GM23248 (cell line): ENCODE measurements at regions not wholly inside any gene's neighbourhood (a gene's known extent, or its start where the extent isn't known, plus 50 kb on each side); places are given as distances from the start of the nearest gene placed in this dataset.
A peak's percentile ranks its signal among the peaks of the same experiment; 100 is the strongest.

Experiments used
- DNase-seq: peaks from one replicate; pipeline ENCODE4 v3.0.0-alpha.2; 2015
- H2AFZ ChIP-seq: fragments of 200-600 bp; sonication (generic); 2 replicates; pipeline ENCODE4 v1.6.1; 2016; ENCODE audit warnings: antibody characterized with exemption
- H3F3A ChIP-seq: fragments of 200-600 bp; sonication (generic); 2 replicates; pipeline ENCODE4 v1.6.1; 2016; ENCODE audit warnings: mild to moderate bottlenecking, antibody characterized with exemption, mixed run types; ENCODE audit not compliant: insufficient read depth
- H3K27ac ChIP-seq: fragments of 200-600 bp; sonication (generic); 2 replicates; pipeline ENCODE4 v1.5.1; 2016; ENCODE audit warnings: mild to moderate bottlenecking
- H3K27me3 ChIP-seq: fragments of 200-600 bp; sonication (generic); replicated peaks from 2 replicates; pipeline ENCODE4 v1.6.1; 2016; ENCODE audit warnings: mild to moderate bottlenecking; ENCODE audit not compliant: insufficient read depth
- H3K36me3 ChIP-seq: fragments of 200-600 bp; sonication (generic); 2 replicates; pipeline ENCODE4 v1.6.1; 2016; ENCODE audit warnings: low read depth, mild to moderate bottlenecking
- H3K4me1 ChIP-seq: fragments of 200-600 bp; sonication (generic); 2 replicates; pipeline ENCODE4 v1.6.1; 2016; ENCODE audit warnings: mild to moderate bottlenecking; ENCODE audit not compliant: insufficient read depth
- H3K4me2 ChIP-seq: fragments of 200-600 bp; sonication (generic); one replicate; pipeline ENCODE4 v1.6.1; 2016; ENCODE audit warnings: mild to moderate bottlenecking; ENCODE audit not compliant: unreplicated experiment
- H3K4me3 ChIP-seq: fragments of 200-600 bp; sonication (generic); 2 replicates; pipeline ENCODE4 v1.5.1; 2016; ENCODE audit warnings: mild to moderate bottlenecking
- H3K79me2 ChIP-seq: fragments of 200-600 bp; sonication (generic); 2 replicates; pipeline ENCODE4 v1.6.1; 2016; ENCODE audit warnings: mild to moderate bottlenecking; ENCODE audit not compliant: insufficient read depth
- H3K9ac ChIP-seq: fragments of 200-600 bp; sonication (generic); 2 replicates; pipeline ENCODE4 v1.6.1; 2016; ENCODE audit warnings: mild to moderate bottlenecking
- H3K9me2 ChIP-seq: fragments of 200-600 bp; sonication (generic); 2 replicates; pipeline ENCODE4 v1.6.1; 2016; ENCODE audit warnings: mixed run types, mild to moderate bottlenecking, moderate library complexity; ENCODE audit not compliant: insufficient read depth
- H3K9me3 ChIP-seq: fragments of 200-600 bp; sonication (generic); one replicate; pipeline ENCODE4 v1.6.1; 2017; ENCODE audit warnings: low read depth
- H4K20me1 ChIP-seq: fragments of 200-600 bp; sonication (generic); 2 replicates; pipeline ENCODE4 v1.6.0; 2016; ENCODE audit not compliant: insufficient read depth
- EZH2 ChIP-seq: fragments of 200-600 bp; sonication (generic); IDR thresholded peaks from 2 replicates; pipeline ENCODE4 v1.6.1; 2018; ENCODE audit warnings: antibody characterized with exemption, mild to moderate bottlenecking; ENCODE audit not compliant: insufficient read depth, poor library complexity, severe bottlenecking
- EZH2phosphoT487 ChIP-seq: fragments of 200-600 bp; sonication (generic); IDR thresholded peaks from 2 replicates; pipeline ENCODE4 v1.6.1; 2018; ENCODE audit warnings: antibody characterized with exemption, moderate library complexity, mild to moderate bottlenecking, low read depth; ENCODE audit not compliant: insufficient read depth
- WGBS, 2 experiments: methylation state at CpG; one replicate each; pipeline ENCODE4 v1.1.6; 2015 to 2017; ENCODE audit warnings: low lambda C conversion rate in 2 of 2, low coverage in 1 of 2; ENCODE audit errors: missing lambda C conversion rate in 2 of 2; 5-methylcytosine and 5-hydroxymethylcytosine counted together
- in situ Hi-C: fragments of 300-500 bp; cut with MboI; formaldehyde crosslinking; loops from 2 replicates; pipeline ENCODE4 v1.15.0; 2020

GRCh38 chr10:47176206-47176902 lies 123.6 kb upstream of the GDF10 start:
- TF ChIP-seq EZH2 = no peak
- no peak for TF ChIP-seq EZH2phosphoT487
- Histone ChIP-seq H3K36me3 (no peaks in the 10 kb centered on the region), H2AFZ (no peak overlapping the region), H3K27ac (peak overlapping the region; percentile 33; the same call in 1 of the 2 replicates), H4K20me1 (no peaks in the 10 kb centered on the region), H3K9me2 (no peaks in the 10 kb centered on the region), H3K4me2 (no peak overlapping the region), H3K79me2 (no peaks in the 10 kb centered on the region), H3K4me1 (peaks cover 14% of the 10 kb centered on the region), H3K9ac (no peak overlapping the region), H3K27me3 (no peaks in the 10 kb centered on the region), H3K9me3 (no peaks in the 10 kb centered on the region), H3K4me3 (no peak overlapping the region), H3F3A (peaks cover 13% of the 10 kb centered on the region)
- 63 to 67% methylated on average over 12 of the region's 12 CpGs for WGBS, 2 experiments
- in situ Hi-C loops = no loop called here
- no peak for DNase-seq

DNA sequence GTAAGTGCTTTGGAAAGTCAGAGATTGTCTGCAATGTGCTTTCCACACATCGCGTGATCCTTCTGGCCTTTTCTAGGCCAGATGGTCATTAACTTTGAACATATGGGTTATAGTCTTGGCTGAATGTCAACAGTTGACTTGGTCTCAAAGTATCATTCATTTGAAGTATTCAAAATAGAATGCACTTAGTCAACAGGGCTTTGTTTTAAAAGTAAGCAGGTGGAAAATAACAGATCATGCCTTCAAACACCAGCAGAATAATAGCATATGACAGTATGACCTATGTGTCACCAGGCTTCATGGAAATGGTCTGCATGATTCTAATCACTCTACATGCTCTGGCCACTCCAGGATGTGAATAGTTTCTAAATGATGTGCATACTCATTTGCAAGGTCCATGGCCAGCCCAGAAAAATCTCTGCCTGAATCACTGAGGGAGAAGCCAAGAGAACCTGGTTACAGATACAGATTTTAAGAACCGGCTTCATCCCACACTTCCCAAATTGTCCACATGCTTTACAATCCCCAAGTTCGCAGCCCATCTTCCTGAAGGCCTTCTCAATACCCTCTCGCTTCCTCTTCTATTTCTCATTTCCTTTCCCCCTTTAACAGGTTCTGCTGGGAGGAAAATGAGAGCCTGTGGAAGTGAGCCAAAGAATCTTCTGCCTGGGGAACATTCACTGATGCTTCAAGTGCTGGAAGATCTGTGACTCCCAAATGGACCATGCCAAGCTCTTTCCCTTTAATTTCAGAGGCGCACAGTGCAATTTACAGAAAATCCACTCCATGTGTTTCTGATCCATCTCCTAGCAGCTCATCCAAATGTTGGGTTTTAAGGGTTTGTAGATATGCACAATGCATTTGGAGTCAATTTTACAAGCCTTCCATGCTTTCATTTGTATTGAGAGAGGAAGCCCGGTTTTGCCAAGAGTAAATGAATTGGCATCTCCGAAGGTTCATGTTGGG lies 122.8 kb upstream of the GDF10 start:
- peak overlapping the region; percentile 33 for H3K27ac ChIP-seq
- H3K79me2 ChIP-seq = no peaks in the 10 kb centered on the region
- DNase-seq = peak; percentile 83
- no peaks in the 10 kb centered on the region for H3K9me2 ChIP-seq
- in situ Hi-C loops = no loop called here
- H3K9ac ChIP-seq = no peak overlapping the region
- no peaks in the 10 kb centered on the region for H4K20me1 ChIP-seq
- peaks cover 14% of the 10 kb centered on the region for H3K4me1 ChIP-seq
- H2AFZ ChIP-seq = no peak overlapping the region
- no peak for TF ChIP-seq EZH2
- no peak for TF ChIP-seq EZH2phosphoT487
- no peak overlapping the region for H3K4me3 ChIP-seq
- WGBS, 2 experiments = 16 to 22% methylated on average over 8 of the region's 8 CpGs
- no peaks in the 10 kb centered on the region for H3K27me3 ChIP-seq
- H3K36me3 ChIP-seq = no peaks in the 10 kb centered on the region
- no peaks in the 10 kb centered on the region for H3K9me3 ChIP-seq
- no peak overlapping the region for H3K4me2 ChIP-seq
- H3F3A ChIP-seq = peaks cover 13% of the 10 kb centered on the region

DNA sequence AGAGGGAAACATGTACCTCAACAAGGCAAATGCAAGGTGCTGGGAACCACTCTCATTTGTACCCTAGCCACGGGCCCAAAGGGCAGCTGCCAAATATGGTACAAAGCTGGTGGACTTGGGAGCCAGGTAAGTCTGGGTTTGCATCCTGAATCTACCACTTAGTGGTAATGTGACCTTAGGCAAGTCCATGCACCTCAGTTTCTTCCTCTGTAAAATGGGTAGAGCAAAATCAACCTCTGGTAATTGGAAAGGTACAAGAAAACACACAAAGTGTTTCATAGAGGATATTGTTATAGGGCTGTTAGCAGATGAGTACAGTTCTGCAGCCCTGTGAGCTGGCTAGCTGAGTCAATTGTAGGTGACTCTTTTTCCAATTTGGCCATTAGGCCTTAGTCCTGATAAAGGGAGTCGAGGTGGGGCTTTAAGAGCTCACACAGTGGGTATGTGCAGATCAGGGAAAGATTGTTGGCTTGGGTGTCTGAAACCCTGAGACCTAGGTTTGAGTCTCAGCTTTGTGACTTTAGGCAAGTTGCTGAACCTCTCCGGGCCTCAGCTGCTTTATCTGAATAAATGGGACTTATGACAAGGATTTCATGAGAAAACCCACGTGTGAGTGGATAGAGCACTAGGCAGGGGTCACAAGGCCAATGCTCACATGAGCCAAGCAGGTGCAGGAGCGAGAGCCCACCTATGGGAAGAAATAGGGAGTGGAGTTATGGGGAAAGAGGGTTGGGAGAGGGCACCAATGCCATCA lies 121.3 kb upstream of the GDF10 start:
- H3F3A ChIP-seq = peaks cover 13% of the 10 kb centered on the region
- H3K27ac ChIP-seq = no peak overlapping the region
- 70 to 72% methylated on average over 5 of the region's 5 CpGs for WGBS, 2 experiments
- H3K36me3 ChIP-seq = no peaks in the 10 kb centered on the region
- no peak overlapping the region for H2AFZ ChIP-seq
- H3K9me3 ChIP-seq = no peaks in the 10 kb centered on the region
- no peaks in the 10 kb centered on the region for H3K27me3 ChIP-seq
- no peaks in the 10 kb centered on the region for H4K20me1 ChIP-seq
- no peaks in the 10 kb centered on the region for H3K79me2 ChIP-seq
- peaks cover 14% of the 10 kb centered on the region for H3K4me1 ChIP-seq
- DNase-seq = no peak
- no peak overlapping the region for H3K4me3 ChIP-seq
- H3K9me2 ChIP-seq = no peaks in the 10 kb centered on the region
- in situ Hi-C loops = no loop called here
- TF ChIP-seq EZH2phosphoT487 (no peak), EZH2 (no peak)
- H3K9ac ChIP-seq = no peak overlapping the region
- H3K4me2 ChIP-seq = no peak overlapping the region

- Histone ChIP-seq H4K20me1 (no peaks in the 10 kb centered on the region), H2AFZ (no peak overlapping the region), H3K4me2 (no peak overlapping the region), H3K4me3 (no peak overlapping the region), H3K36me3 (no peaks in the 10 kb centered on the region), H3K27me3 (no peaks in the 10 kb centered on the region), H3K9me3 (no peaks in the 10 kb centered on the region), H3K27ac (no peak overlapping the region), H3F3A (peaks cover 13% of the 10 kb centered on the region), H3K4me1 (peaks cover 14% of the 10 kb centered on the region), H3K9ac (no peak overlapping the region), H3K79me2 (no peaks in the 10 kb centered on the region), H3K9me2 (no peaks in the 10 kb centered on the region)
- 94 to 100% methylated on average over 1 of the region's 1 CpG for WGBS, 2 experiments
- TF ChIP-seq EZH2 (no peak), EZH2phosphoT487 (no peak)
- DNase-seq = no peak
- in situ Hi-C loops = no loop called here
Measured at GRCh38 chr10:47179291-47179647, 120.7 kb upstream of the GDF10 start.
